CD4-positive, alpha-beta T cell treated with Interleukin-12 subunit alpha and Interleukin-12 subunit beta, for 1 hour (primary cell): ENCODE measurements at regions not wholly inside any gene's neighbourhood (a gene's known extent, or its start where the extent isn't known, plus 50 kb on each side); places are given as distances from the start of the nearest gene placed in this dataset.

Source experiments
- DNase-seq: peaks from one replicate; pipeline ENCODE4 v3.0.0-alpha.2; 2020

- DNase-seq = no peak
Observed at GRCh38 chr1:239803781-239804180, 287.9 kb upstream of the FMN2 start.

- DNase-seq = no peak
Observed at GRCh38 chr1:239804266-239804665, 287.4 kb upstream of the FMN2 start.

- DNase-seq = no peak
Observed at GRCh38 chr1:239805042-239805441, 286.6 kb upstream of the FMN2 start.

- no peak for DNase-seq
Observed at GRCh38 chr1:239805851-239806772, 285.6 kb upstream of the FMN2 start.

GRCh38 chr1:239806897-239807296 lies 284.8 kb upstream of the FMN2 start:
- DNase-seq = no peak

- DNase-seq = no peak
Observed at GRCh38 chr1:239807361-239807760, 284.3 kb upstream of the FMN2 start.

GRCh38 chr1:239810061-239810481 lies 281.6 kb upstream of the FMN2 start:
- no peak for DNase-seq

- no peak for DNase-seq
Observed at GRCh38 chr1:239811211-239811885, 280.3 kb upstream of the FMN2 start.

GRCh38 chr1:239812580-239812979 lies 279.1 kb upstream of the FMN2 start:
- no peak for DNase-seq

- no peak for DNase-seq
Observed at GRCh38 chr1:239814306-239814881, 277.3 kb upstream of the FMN2 start.

GRCh38 chr1:239815074-239815473 lies 276.6 kb upstream of the FMN2 start:
- no peak for DNase-seq

- DNase-seq = no peak
Observed at GRCh38 chr1:239816081-239816782, 275.5 kb upstream of the FMN2 start.

- no peak for DNase-seq
Observed at GRCh38 chr1:239817276-239817675, 274.4 kb upstream of the FMN2 start.

GRCh38 chr1:239817801-239818200 lies 273.9 kb upstream of the FMN2 start:
- DNase-seq = no peak

GRCh38 chr1:239819096-239819495 lies 272.6 kb upstream of the FMN2 start:
- peak; percentile 13 for DNase-seq

GRCh38 chr1:239819756-239820250 lies 271.9 kb upstream of the FMN2 start:
- no peak for DNase-seq

- no peak for DNase-seq
Observed at GRCh38 chr1:239823852-239824251, 267.8 kb upstream of the FMN2 start.

- no peak for DNase-seq
Observed at GRCh38 chr1:239826211-239826610, 265.5 kb upstream of the FMN2 start.

- DNase-seq = no peak
Observed at GRCh38 chr1:239826736-239827135, 264.9 kb upstream of the FMN2 start.

GRCh38 chr1:239829535-239829934 lies 262.1 kb upstream of the FMN2 start:
- DNase-seq = no peak

GRCh38 chr1:239831577-239832355 lies 259.9 kb upstream of the FMN2 start:
- no peak for DNase-seq

- no peak for DNase-seq
Observed at GRCh38 chr1:239833723-239834122, 258.0 kb upstream of the FMN2 start.
